Esophagus muscularis mucosa (tissue), 3 donors: ENCODE measurements at regions not wholly inside any gene's neighbourhood (a gene's known extent, or its start where the extent isn't known, plus 50 kb on each side); places are given as distances from the start of the nearest gene placed in this dataset.
"Not testable (repeated sequence)": the region's sequence is repeated elsewhere in the genome, so short reads cannot be mapped to it uniquely, and the experiment has no call there.

ENCODE experiments used
- POLR2A ChIP-seq: fragments of 450-650 bp; IDR thresholded peaks from one replicate; pipeline ENCODE4 v1.6.1; 2017; ENCODE audit warnings: antibody characterized with exemption, moderate library complexity, mild to moderate bottlenecking, low read depth
- TF ChIP-seq, protein P1 (sequence below), 3 experiments: fragments of 200-600 bp in 2 of 3; fragments of 450-650 bp in 1 of 3; sonication (generic) in 2 of 3; IDR thresholded peaks; one replicate each; pipeline ENCODE4 v1.5.1; 2017 to 2019; ENCODE audit warnings: antibody characterized with exemption in 3 of 3, mild to moderate bottlenecking in 2 of 3, moderate library complexity in 1 of 3

- TF ChIP-seq POLR2A = not testable (repeated sequence)
- TF ChIP-seq, protein P1, sequence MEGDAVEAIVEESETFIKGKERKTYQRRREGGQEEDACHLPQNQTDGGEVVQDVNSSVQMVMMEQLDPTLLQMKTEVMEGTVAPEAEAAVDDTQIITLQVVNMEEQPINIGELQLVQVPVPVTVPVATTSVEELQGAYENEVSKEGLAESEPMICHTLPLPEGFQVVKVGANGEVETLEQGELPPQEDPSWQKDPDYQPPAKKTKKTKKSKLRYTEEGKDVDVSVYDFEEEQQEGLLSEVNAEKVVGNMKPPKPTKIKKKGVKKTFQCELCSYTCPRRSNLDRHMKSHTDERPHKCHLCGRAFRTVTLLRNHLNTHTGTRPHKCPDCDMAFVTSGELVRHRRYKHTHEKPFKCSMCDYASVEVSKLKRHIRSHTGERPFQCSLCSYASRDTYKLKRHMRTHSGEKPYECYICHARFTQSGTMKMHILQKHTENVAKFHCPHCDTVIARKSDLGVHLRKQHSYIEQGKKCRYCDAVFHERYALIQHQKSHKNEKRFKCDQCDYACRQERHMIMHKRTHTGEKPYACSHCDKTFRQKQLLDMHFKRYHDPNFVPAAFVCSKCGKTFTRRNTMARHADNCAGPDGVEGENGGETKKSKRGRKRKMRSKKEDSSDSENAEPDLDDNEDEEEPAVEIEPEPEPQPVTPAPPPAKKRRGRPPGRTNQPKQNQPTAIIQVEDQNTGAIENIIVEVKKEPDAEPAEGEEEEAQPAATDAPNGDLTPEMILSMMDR (IDR thresholded peaks at IDR 0.05) = not testable (repeated sequence)
These were observed 73.9 kb downstream of the KPNA2 start for GRCh38 chr17:68109404-68109803.
